Testis (tissue), 2 donors: ENCODE measurements at regions not wholly inside any gene's neighbourhood (a gene's known extent, or its start where the extent isn't known, plus 50 kb on each side); places are given as distances from the start of the nearest gene placed in this dataset.

Experiments used
- DNase-seq: peaks from one replicate; pipeline ENCODE4 v3.0.0-alpha.2; 2019
- H3K27ac ChIP-seq, 2 donors: fragments of 200-600 bp; sonication (generic); one replicate each; pipeline ENCODE4 v1.5.1; 2019
- H3K27me3 ChIP-seq: fragments of 200-600 bp; sonication (generic); one replicate; pipeline ENCODE4 v1.5.1; 2019
- H3K36me3 ChIP-seq: fragments of 200-600 bp; sonication (generic); one replicate; pipeline ENCODE4 v1.5.1; 2017; ENCODE audit warnings: low read depth; ENCODE audit errors: missing control alignments
- H3K4me1 ChIP-seq: fragments of 200-600 bp; sonication (generic); one replicate; pipeline ENCODE4 v1.5.1; 2019
- H3K4me3 ChIP-seq, 2 donors: fragments of 200-600 bp; sonication (generic); one replicate each; pipeline ENCODE4 v1.5.1; 2017 to 2019
- H3K9me3 ChIP-seq: fragments of 200-600 bp; sonication (generic); one replicate; pipeline ENCODE4 v1.5.1; 2017
- CTCF ChIP-seq, 3 experiments: fragments of 450-650 bp in 2 of 3; fragments of 200-600 bp in 1 of 3; sonication (generic) in 1 of 3; IDR thresholded peaks; one replicate each; pipeline ENCODE4 v1.5.1; 2016 to 2019; ENCODE audit warnings: antibody characterized with exemption in 3 of 3, mild to moderate bottlenecking in 2 of 3, moderate library complexity in 1 of 3
- POLR2A ChIP-seq: fragments of 450-650 bp; IDR thresholded peaks from one replicate; pipeline ENCODE4 v1.6.1; 2017; ENCODE audit warnings: antibody characterized with exemption, mild to moderate bottlenecking, moderate library complexity
- WGBS, 2 donors: methylation state at CpG; one replicate each; pipeline ENCODE4 v1.1.5; 2018; 5-methylcytosine and 5-hydroxymethylcytosine counted together
- intact Hi-C: fragments of 100-400 bp; cut with DNase I; formaldehyde crosslinking; loops from one replicate; pipeline ENCODE4 v1.15.1; 2023; ENCODE audit warnings: low total_unique reads

GRCh38 chr3:124156866-124157712, 165.2 kb upstream of the ROPN1 start:
- peaks cover 6% of the 10 kb centered on the region for H3K4me1 ChIP-seq
- no peak overlapping the region for H3K4me3 ChIP-seq
- WGBS, 2 donors, result 59 to 69% methylated on average over 6 of the region's 6 CpGs
- no peak overlapping the region for H3K27ac ChIP-seq
- intact Hi-C loops, result no loop called here
- no peak for DNase-seq
- no peaks in the 10 kb centered on the region for H3K27me3 ChIP-seq
- no peak for TF ChIP-seq POLR2A
- TF ChIP-seq CTCF (IDR thresholded peaks at IDR 0.05), result no peak
- no peaks in the 10 kb centered on the region for H3K36me3 ChIP-seq
- no peaks in the 10 kb centered on the region for H3K9me3 ChIP-seq

GRCh38 chr3:124157748-124158147, 165.8 kb upstream of the ROPN1 start:
- H3K4me1 ChIP-seq, result peaks cover 6% of the 10 kb centered on the region
- no peak for DNase-seq
- H3K27ac ChIP-seq, result no peak overlapping the region
- H3K27me3 ChIP-seq, result no peaks in the 10 kb centered on the region
- intact Hi-C loops, result no loop called here
- H3K9me3 ChIP-seq, result no peaks in the 10 kb centered on the region
- no peaks in the 10 kb centered on the region for H3K36me3 ChIP-seq
- 61 to 64% methylated on average over 3 of the region's 3 CpGs for WGBS, 2 donors
- TF ChIP-seq CTCF (IDR thresholded peaks at IDR 0.05) (no peak), POLR2A (no peak)
- no peak overlapping the region for H3K4me3 ChIP-seq

GRCh38 chr3:124158168-124158881, 166.4 kb upstream of the ROPN1 start:
- Histone ChIP-seq H3K9me3 (no peaks in the 10 kb centered on the region), H3K4me1 (peaks cover 6% of the 10 kb centered on the region), H3K27ac (no peak overlapping the region), H3K27me3 (no peaks in the 10 kb centered on the region), H3K4me3 (no peak overlapping the region), H3K36me3 (no peaks in the 10 kb centered on the region)
- 90 to 94% methylated on average over 5 of the region's 5 CpGs for WGBS, 2 donors
- intact Hi-C loops, result no loop called here
- TF ChIP-seq POLR2A (no peak), CTCF (IDR thresholded peaks at IDR 0.05) (no peak)
- DNase-seq, result no peak

GRCh38 chr3:124161448-124161847, 169.5 kb upstream of the ROPN1 start:
- no peak for DNase-seq
- intact Hi-C loops, result no loop called here
- no peaks in the 10 kb centered on the region for H3K27me3 ChIP-seq
- no peak overlapping the region for H3K4me3 ChIP-seq
- peaks cover 6% of the 10 kb centered on the region for H3K4me1 ChIP-seq
- no peak overlapping the region for H3K27ac ChIP-seq
- H3K9me3 ChIP-seq, result no peaks in the 10 kb centered on the region
- H3K36me3 ChIP-seq, result no peaks in the 10 kb centered on the region
- TF ChIP-seq POLR2A (no peak), CTCF (IDR thresholded peaks at IDR 0.05) (no peak)
- WGBS, 2 donors, result 73 to 83% methylated on average over 2 of the region's 2 CpGs
